Caki2 (cell line): ENCODE measurements at regions not wholly inside any gene's neighbourhood (a gene's known extent, or its start where the extent isn't known, plus 50 kb on each side); places are given as distances from the start of the nearest gene placed in this dataset.

Experiments
- DNase-seq: peaks from one replicate; pipeline ENCODE4 v3.0.0-alpha.2; 2015; ENCODE audit warnings: low read depth
- in situ Hi-C: cut with HindIII; loops from 2 replicates; pipeline ENCODE4 v1.10.0; 2016; ENCODE audit warnings: low sequenced_read_pairs, low pct_unique_long_range_greater_than_20kb, mixed read lengths

GRCh38 chr14:55500219-55500701 is 59.8 kb upstream of the TBPL2 start:
- DNase-seq: no peak
- in situ Hi-C loops: no loop called here

DNA sequence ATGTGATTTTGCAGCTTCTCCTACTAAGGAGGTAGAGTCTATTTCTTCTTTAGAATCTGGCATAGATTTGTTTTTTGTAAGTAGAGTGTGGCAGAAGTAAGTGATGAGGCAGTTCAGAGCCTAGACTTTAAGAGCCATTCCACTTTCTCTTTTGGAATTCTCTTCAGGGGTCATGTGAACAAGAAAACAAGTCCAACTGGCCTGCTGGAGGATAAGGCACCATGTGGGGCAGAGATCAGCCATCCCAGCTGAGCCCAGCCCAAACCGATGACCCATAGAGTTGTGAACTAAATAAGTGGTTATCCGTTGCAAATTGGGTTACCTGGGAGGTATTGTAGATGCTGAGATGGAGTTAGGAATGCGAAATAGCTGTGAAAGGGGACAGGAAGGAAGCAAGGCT is 60.3 kb upstream of the TBPL2 start:
- no peak for DNase-seq
- in situ Hi-C loops: no loop called here

DNA sequence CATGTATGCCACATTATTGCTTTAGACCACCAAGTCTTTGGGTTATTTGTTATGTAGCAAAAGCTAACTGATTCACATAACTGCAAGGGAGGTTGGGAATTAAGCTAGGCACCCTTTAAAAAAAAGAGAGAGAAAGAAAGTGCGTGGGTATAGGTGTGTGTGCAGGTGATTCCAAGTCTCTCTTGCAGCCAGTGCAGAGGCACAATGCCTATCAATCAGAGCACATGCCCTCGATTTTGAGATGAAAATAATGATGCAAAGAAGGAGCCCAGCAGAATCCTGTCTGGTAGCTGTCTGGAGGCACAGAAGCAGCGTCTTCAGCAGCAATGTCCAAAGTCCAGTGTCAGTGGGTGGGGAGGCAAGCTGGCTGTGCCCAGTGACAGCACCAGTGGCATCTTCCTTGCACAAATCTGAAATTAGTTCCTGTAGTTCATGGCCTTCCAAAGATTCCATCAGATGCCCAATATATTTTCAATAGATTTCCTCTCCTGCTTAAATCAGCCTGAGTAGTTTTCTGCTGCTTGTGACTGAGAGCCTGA is 62.4 kb upstream of the TBPL2 start:
- in situ Hi-C loops: no loop called here
- no peak for DNase-seq

- in situ Hi-C loops: no loop called here
- no peak for DNase-seq
Observed at GRCh38 chr14:55505846-55506245, 65.4 kb upstream of the TBPL2 start.

GRCh38 chr14:55508676-55509075 is 68.3 kb upstream of the TBPL2 start:
- in situ Hi-C loops: no loop called here
- no peak for DNase-seq

- DNase-seq: no peak
- in situ Hi-C loops: no loop called here
Observed at GRCh38 chr14:55512421-55512820, 67.6 kb upstream of the KTN1 start.

GRCh38 chr14:55513491-55513890 is 66.5 kb upstream of the KTN1 start:
- DNase-seq: no peak
- in situ Hi-C loops: no loop called here

DNA sequence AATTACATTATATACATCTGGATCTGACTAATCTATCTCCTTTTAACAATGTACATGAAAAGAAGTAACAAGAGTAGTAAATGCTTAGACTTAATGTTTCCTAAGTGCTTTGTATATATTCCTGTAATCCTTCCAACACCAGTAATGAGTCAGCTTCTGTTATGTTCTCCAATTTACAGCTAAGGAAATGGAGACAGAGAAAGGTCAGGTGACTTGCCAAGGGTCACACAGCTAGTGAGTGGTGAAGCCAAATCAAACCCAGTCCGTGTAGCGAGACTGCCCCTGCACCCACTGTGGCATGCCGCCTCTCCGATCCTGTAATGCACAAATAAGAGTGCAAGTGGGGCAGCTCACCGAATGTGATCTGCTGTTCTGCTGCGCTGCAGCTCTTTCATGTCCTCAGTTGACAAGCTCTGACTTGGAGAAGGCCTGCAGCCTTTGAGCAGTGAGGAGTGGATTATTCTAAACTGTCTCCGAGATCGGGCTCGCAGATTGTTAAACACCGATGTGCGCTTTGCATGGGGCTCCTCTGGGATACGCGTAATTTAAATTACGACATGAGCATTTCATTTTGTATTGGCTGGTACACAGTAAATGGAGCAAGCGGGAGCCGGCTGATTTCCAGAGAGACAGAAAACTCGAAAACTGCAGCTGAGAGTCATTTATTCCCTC is 65.1 kb upstream of the KTN1 start:
- in situ Hi-C loops: no loop called here
- DNase-seq: peak; percentile 57

DNA sequence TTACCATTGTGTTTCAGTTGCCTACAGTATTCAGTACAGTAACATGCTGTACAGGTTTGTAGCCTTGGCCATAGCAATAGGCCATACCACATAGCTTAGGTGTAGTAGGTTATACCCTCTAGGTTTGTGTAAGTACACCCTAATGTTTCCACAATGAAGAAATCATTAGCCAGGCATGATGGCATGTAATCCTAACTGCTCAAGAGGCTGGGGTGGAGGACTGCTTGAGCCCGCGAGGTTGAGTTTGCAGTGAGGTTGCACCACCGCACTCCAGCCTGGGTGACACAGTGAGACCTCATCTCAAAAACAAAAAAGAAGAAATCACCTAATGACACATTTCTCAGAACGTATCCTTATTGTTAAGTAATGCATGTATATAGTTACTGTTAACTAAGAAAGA is 63.2 kb upstream of the KTN1 start:
- no peak for DNase-seq
- in situ Hi-C loops: no loop called here

GRCh38 chr14:55518391-55518790 is 61.6 kb upstream of the KTN1 start:
- DNase-seq: peak; percentile 10
- in situ Hi-C loops: no loop called here

GRCh38 chr14:55519473-55520080 is 60.4 kb upstream of the KTN1 start:
- no peak for DNase-seq
- in situ Hi-C loops: no loop called here

- in situ Hi-C loops: no loop called here
- DNase-seq: peak; percentile 92
Observed at GRCh38 chr14:55523321-55523720, 56.7 kb upstream of the KTN1 start.
